Dermis blood vessel endothelial cell (primary cell): ENCODE measurements at regions not wholly inside any gene's neighbourhood (a gene's known extent, or its start where the extent isn't known, plus 50 kb on each side); places are given as distances from the start of the nearest gene placed in this dataset.

Source experiments
- DNase-seq: peaks from one replicate; pipeline ENCODE4 v3.0.0; 2010

DNA sequence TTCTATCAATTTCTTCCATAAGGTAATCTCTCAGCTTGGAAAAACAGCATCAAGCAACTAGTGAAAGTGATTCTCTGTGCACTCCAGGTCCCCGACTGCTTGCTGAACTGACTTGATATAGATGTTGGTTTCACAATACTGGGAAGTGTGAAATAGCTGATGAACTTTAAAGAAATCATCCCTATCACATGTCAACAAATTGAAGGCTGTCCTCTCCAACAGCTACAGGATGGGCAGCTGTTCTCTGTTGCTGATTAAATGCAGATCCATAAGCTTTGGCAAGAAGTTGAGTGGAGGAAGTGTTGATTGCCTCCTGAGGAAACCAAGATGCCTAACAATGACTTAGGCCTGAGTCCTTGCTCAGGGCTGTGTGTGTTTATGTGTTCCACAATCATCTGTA is 130.4 kb upstream of the GDF10 start:
- DNase-seq: no peak

DNA sequence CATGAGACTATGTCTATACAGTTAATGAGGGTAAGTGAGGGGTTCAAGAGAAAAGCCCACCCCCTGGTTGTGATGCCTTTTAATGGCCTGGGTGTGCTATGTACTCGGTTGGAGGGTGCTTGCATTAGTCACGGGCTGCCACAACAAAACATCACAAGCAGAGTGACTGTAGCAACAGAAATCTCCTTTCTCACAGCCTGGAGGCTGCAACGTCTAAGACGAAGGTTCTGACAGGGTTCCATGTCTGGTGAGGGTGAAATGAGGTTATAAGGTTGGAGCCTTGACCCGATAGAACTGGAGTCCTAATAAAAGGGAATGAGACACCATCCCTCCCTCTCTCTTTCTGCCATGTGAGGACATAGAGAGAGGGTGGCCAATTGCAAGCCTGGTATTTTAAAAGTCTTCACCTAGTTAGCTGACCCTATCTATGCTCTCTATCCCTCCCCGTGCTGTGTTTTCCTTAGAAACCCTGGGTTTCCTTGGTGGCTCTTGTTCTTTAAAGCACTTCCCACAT is 126.0 kb upstream of the GDF10 start:
- no peak for DNase-seq

DNA sequence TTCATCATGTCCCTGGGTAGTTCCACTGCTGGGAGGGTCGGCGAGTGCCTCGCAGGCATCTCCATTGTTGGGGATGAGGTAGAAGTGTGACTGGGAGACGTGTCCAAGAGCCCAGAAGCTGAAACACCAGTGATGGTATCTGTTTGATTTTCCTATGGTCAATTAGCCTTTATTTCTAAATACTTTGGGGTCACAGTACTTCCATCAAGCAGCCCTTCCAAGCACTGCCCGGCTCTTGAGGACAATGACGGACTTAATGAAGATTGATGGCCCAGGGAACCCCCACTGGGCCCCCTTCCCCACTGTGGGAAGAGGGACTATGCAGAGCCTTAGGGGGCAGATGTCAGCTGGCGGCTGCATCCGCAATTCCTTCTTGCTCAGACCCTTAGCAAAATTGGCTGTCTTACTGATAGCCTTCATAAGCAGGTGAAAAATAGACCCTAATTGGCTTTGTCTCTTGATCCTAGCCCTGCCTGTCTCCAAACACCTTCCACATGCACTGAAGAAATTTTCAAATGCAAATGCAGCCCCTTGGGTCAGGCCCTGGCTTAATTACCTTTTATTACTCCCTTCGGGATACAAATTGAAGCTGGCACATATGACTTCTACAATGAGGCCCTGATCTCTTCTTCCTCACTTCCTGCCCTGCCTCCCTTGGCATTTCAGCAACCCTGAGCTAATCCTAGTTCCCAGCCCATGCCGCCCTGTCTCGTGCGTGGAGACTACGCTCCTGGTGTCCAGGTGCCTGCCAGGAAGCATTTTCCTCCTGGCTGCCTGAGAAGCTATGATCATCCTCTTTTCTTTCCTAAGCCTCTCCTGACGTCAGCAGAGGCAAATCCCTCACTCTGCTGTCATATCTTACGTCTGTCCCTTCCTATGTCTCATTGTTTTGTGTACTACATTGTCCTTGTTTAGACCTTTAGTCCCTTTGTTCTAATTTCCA is 124.5 kb upstream of the GDF10 start:
- DNase-seq: no peak

- DNase-seq: no peak
These were observed 123.6 kb upstream of the GDF10 start for GRCh38 chr10:47176206-47176902.

- DNase-seq: no peak
These were observed 122.8 kb upstream of the GDF10 start for GRCh38 chr10:47176903-47177868.

GRCh38 chr10:47178537-47179290 is 121.3 kb upstream of the GDF10 start:
- DNase-seq: no peak

- no peak for DNase-seq
These were observed 120.7 kb upstream of the GDF10 start for GRCh38 chr10:47179291-47179647.

- no peak for DNase-seq
These were observed 118.7 kb upstream of the GDF10 start for GRCh38 chr10:47181052-47181849.

DNA sequence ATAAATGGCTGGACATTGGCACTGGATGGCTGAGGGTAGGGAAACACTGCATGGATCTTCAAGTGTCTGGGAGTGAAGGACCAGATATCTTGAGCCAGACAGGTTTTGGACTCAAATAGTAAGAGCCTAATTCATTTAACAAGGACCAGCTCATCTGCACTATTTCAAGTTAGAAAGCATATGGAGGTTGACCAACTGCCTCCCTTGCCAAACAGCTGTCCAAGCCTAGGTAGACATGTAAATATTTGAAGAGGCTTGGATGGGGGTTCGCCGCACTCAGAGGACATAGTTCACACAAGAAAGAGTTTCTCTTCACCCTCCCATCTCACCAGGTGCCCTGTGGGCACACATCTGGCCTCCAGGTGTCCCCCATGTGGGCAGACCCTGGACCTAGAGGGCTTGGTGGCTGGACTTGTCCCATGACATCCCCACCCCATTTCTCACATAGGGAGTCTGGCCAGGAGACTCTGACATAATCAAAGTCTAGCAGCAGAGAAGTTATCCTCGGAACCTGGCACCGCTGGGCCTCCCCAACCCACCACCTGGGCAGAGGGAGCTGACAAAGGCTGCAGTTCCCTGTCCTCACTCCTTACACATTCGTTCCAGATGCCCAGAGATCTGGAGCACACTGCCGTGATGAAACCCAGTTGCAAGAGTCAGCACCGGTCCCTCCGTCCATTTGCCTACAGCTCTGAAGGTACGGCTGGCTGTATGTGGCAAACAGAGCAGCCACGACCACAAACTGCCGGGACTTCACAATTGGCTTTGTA is 116.9 kb upstream of the GDF10 start:
- no peak for DNase-seq

- no peak for DNase-seq
These were observed 116.3 kb upstream of the GDF10 start for GRCh38 chr10:47183704-47184041.

GRCh38 chr10:47184273-47184672 is 115.7 kb upstream of the GDF10 start:
- DNase-seq: no peak

GRCh38 chr10:47184724-47185330 is 115.2 kb upstream of the GDF10 start:
- DNase-seq: no peak

GRCh38 chr10:47186941-47187340 is 113.1 kb upstream of the GDF10 start:
- no peak for DNase-seq

DNA sequence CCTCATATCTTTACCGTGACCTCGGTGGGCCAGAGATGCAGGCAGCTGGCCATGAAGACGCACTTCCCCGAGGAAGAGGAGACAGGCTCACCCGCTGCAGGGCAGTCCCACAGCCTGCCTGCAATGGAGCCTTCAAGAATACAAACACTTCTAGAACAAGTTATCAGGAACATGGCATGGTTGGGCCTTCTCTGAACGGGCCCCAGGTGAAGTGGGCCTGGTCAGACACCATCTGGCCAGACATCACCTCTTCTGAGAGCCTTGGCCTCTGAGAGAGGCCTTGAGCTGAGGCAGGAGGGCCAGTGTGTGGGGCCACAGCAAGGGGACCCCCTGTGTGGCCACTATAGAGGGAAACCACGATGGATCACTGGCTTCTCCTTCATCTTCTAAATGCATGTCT is 112.4 kb upstream of the GDF10 start:
- no peak for DNase-seq

- no peak for DNase-seq
These were observed 111.8 kb upstream of the GDF10 start for GRCh38 chr10:47188156-47188555.

DNA sequence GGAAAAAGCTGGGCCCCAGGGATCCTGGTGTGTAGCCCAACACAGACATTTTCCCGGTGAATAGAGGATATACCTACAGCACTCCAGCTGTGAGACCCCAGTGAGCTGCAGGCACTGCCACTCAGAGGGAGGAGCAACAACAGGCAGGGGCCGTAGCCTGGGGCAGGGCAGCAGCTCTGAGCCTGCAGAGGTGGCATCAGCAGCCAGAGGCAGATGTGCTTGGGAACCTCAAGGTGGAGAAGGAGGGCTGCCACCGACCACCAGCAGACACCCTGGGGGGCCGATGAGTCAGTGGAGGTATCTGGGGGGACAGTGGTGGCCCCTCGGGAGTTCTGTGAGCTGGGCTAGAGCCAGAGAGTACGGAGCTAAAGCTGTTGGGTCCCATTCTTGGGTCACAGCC is 110.2 kb upstream of the GDF10 start:
- no peak for DNase-seq

DNA sequence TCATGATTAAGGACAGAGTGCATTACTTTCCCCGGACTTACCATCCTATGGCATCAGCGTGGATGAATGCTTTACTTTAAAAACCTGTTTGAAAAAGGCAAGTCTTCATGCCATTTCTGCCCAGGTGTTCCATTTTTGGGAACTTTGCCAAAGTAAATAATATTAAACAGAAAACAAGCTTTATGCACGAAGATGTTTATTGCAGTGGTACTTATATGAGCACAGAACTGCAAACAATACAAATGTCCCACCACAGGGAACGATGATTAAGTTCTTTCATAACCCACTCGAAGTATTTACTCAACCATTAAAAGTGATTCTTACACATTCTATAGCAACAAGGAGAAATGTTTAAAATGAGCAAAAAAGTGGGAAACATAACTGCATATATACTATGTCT is 109.7 kb upstream of the GDF10 start:
- DNase-seq: no peak

DNA sequence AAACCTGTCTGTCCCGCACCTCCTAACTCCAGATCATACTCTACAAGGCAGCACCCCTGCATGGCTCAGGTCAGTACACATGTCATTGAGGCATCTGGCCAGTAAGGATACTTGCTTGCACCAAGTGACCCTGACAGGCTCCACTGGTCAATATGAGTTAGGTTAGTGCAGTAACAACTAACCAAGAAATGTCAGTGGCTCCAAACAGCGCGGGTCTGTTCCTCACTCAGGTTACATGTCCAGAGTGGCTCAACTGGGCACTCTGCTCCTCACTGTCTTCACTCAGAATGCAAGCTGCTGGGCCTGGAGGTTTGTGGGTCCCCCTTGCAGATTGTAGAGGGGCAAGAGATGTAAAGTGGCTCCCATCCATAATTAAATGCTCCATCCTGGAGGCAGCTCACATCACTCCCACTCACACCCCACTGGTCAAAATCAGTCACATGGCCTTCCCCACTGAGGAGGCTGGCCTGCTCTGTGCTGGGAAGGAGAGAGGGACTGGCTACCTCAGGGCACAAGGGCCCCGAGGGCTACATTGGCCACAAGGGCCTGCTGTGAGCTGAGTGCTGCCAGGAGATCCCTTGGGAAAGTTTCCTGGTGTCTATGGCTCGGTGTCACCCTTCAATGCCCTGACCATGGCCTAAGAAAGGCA is 109.1 kb upstream of the GDF10 start:
- no peak for DNase-seq

DNA sequence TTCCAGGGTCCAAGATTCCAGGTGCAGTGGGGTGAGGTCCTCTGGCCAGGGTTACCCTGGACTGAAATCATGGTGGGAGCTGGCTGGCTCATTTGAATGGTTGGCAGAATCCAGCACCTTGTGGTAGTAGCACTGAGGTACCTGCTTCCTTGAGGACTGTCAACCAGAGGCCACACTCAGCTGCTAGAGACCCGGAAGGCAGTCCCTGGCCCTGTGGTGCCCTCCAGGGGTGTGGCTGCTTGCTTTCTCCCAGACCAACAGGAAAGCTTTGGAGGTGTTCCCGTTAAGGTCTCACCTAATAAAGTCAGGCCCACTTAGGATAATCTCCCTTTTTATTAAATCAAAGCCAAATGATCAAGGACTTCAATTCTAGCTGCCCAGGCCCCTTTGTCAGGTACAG is 107.7 kb upstream of the GDF10 start:
- no peak for DNase-seq
